ENCODE measurements at regions not wholly inside any gene's neighbourhood (a gene's known extent, or its start where the extent isn't known, plus 50 kb on each side); places are given as distances from the start of the nearest gene placed in this dataset.
"Not testable (repeated sequence)": the region's sequence is repeated elsewhere in the genome, so short reads cannot be mapped to it uniquely, and the experiment has no call there.

DNA sequence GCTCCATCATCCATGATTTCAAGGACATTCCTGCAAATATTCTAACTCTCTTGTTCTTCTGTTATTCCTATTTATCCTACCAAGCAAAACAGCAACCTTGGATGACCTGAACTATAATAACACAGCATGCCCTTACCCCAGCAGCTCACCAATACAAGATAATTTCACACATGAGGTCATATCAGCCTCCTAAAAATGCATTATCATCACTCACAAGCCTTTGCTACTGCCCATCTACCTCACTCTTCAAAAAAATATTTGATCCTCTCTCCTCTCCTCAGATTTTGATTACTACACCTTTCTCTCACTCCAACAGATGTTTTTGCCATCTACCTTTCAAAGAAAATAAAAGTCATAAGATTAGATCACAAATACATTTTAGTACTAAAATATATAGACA is 777.6 kb upstream of the NCAM2 start:
- DNase-seq, result no peak

DNA sequence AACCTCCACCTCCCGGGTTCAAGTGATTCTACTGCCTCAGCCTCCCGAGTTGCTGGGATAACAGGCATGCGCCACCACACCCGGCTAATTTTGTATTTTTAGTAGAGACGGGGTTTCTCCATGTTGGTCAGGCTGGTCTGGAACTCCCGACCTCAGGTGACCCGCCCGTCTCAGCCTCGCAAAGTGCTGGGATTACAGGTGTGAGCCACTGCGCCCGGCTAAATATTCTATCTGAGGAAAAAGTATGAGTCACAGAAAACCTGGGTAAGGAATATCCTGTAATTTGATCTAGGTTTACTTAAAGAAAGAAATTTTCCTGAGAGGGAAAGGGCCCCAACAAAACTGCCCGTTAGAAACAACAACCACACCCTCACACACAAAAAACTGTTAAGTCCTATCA is 776.2 kb upstream of the NCAM2 start:
- DNase-seq, result not testable (repeated sequence)

DNA sequence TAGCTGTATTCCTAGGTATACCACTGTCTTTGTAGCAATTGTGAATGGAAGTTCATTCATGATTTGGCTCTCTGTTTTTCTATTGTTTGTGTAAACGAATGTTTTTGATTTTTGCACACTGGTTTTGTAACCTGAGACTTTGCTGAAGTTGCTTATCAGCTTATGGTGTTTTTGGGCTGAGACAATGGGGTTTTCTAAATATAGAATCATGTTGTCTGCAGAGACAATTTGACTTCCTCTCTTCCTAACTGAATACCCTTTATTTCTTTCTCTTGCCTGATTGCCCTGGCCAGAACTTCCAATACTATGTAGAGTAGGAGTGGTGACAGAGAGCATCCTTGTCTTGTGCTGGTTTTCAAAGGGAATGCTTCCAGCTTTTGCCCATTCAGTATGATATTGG is 761.6 kb upstream of the NCAM2 start:
- not testable (repeated sequence) for DNase-seq

DNA sequence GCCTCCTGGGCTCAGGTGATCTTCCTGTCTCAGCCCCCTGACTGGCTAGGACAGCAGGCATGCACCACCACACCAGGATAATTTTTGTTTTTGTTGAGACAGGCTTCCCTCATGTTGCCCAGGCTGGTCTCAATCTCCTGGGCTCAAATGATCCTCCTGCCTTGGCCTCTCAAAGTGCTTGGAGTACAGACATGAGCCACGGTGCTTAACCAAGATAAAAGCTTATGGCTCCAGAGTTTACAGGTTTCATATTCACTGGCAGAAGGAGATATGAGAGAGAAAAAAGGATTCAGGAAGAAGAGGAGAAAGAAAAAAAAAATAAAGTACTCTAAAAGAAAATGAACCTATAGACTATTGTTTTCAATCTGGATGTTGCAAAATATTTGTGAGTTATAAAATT is 748.8 kb upstream of the NCAM2 start:
- DNase-seq, result no peak

DNA sequence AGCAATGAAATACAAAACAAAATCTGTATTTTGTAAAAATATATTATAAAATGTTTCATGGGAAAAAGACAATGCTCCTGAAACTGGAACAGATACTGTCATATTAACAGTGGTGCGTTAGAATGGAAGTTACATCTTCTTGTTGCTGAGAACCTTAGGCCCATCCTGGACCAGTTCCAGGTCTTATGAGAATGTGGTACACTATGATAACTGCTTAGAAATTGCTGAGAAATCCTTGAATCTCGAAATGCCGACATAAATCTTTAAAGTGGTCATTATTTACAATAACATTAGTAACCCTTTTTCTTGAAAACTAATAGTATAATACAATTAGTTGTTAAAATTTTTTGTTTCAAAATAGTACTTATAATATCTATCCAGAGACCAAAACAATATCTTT is 747.9 kb upstream of the NCAM2 start:
- no peak for DNase-seq

DNA sequence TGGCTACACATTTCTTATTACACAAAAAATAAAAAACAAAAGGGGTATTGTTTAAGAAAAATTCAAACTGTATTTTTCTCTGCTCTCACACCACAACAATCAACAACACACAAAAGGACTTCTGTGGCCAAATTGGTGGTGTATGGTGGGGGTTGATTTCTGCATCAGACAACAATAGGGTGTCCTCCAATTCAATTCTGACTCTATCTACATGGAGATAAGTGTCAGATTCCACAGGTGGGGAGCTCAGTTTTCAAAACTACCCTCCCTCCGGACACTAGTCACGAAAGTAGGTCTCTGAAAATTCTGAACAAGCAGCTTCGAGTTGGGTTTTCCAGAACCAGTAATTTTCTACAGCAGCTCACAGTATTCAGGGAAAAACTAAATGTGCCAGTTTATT is 744.9 kb upstream of the NCAM2 start:
- no peak for DNase-seq

DNA sequence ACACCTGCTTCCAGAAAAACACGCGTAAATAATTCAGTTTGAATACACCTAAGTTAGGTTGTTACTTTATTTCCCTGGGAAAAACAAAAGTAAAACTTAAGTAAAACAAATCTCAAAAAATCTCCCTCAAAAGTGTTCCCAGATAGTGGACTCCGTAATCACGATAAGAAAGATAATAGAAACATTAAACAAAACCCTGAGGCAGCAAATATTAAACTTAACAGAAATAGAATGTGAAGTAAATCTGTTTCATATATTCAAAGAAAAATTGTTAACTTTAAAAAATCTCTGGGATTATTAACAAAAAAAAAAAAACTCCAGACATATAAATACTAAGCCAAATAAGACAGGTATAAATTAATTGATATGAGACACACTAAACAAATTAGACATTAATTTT is 743.2 kb upstream of the NCAM2 start:
- DNase-seq, result no peak

DNA sequence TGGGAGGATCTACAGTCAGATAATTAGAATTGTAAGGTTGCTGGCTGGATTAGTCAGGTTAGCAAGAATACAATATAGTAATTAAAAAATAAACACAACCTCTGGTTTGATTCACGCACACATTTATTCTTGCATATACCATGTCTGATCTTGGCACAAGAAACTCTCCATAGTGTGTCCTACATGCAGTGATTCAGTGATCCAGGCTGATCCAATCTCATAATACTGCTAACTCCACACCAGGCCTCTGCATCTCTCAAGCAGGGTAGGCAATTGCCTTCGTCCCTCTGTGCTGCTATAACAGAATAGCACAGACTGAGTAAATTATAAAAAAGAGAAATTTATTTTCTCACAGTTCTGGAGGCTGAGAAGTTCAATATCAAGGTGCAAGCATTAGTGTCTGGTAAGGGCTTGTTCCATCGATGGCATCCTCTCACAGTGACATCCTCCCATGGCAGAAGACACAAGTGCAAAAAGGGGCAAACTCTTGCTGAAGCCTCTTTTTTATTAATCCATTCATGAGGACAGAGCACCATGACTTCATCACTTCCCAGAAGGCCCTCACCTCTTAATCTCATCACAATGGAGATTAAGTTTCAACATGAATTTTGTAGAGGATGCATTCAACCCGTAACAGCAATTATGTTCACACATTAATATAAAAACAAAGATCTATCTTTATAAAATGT is 741.0 kb upstream of the NCAM2 start:
- no peak for DNase-seq

DNA sequence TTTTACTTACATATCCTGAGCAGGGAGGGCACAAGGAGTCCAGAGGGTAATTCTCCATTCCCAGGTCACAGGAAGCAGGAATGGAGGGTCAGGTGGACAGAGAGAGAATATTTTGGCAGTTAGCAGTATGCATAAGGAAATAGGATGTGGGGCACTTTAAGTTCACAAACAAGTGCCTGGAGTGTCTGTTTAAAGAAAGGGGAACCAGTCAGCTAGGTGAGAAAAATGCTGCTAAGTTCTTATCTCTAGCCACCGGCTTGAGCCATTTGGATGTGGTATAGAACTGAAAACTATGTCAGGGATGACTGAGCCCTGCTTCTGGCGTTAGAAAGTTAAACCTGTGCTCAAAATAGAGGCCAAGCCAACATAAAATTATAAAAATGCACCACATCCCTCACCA is 739.7 kb upstream of the NCAM2 start:
- no peak for DNase-seq

DNA sequence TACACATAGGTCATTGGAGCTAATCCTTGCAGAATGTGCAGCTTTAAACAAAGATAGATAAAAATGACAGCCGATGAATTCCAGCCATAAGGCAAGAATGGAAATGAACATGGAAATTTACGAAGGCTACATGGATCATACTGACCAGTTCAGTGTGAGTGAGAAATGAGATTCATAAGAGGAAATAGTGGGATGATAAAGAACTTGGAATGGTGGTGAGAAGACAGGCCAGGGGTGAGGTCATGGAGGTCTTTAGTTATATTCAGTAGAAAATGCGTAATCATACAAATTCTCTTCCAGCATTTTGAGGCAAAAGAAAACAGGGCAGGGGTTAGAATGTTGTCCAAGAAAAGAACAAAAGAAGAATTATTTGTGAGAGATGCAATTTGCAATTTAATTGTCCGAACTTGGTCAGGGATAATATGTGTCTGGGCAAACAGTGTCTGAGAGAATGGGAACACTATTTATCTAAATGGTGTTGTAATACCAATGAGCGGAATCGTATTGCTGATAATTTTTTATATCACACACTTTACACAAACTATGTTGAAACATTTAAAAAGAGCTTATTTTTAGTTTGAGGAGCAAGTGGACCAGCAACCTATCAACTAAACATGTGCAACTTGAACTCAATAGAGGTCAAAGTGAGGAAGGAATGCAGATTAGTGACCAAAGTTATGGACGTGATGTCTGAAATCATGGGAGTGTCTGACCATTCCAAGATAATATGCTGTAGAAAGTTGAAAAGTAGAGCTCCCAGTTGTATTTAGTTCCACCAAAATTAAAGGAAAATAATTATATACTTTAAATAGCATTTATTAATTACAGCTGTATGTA is 739.0 kb upstream of the NCAM2 start:
- DNase-seq, result no peak

DNA sequence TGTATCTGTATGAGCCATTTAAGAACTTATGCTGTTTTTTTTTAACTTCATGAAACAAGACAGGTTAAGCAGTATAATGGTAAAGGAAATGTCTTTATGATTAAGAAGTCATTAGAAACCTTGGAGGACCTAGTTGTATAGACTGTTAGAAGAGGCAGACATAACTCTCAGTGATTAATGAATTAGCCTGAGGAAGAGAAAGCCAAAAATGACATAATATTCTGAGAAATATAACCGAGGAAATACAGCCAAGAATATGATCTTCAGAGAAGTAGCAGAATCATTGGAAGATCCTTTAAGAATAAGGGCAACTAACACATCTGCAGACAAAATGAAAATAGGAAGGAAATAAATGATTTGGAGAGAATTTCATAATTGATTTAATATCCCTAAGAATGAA is 738.1 kb upstream of the NCAM2 start:
- no peak for DNase-seq

DNA sequence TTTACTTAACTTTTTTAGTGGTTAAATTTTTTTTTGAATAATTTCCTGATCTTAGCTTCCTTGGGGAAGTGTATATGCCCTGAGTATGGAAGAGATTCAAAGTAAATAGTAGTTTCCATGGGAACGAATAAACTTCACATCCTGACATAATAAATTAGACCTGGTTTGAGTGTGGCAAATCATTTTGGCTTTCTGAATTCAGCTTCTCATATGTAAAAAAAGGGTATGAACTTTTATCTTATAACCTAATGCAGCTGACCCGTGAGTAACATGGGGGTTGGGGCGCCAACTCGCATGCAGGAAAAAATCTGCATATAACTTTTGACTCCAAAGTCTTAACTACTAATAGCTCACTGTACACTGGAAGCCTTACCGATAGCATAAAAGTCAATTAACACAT is 736.8 kb upstream of the NCAM2 start:
- DNase-seq, result no peak

DNA sequence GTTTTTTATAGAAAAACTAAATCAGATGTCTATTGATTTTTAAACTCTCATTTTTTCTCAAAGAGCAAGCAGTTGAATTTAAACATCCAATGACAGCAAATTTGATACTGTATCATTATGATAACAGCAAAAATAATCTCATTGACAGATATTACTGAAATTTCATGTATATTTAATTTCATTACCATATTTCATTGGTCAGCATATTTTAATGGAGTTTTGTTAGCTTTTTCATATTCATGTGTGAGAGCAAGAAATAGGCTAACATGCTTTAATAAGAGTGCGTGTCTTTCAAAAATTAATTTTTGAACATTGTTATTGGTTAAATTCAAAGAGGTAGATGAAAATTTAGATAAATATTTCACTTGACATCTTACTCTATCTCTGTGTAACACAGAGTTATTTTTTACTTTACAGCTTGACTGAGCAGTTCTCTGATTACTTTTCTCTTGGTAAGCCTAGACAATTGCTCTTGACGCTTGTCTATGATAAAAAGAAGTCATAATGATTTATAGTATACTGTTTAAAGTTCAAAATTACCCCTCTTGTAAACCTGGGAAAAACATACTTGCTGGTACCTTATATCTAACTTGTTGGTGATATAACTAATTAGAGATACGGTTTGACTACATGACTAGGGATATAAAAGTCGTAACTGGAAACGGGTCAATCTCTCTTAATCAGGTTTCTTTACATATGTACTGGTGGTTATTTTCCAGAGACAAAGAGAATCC is 732.3 kb upstream of the NCAM2 start:
- DNase-seq, result no peak

DNA sequence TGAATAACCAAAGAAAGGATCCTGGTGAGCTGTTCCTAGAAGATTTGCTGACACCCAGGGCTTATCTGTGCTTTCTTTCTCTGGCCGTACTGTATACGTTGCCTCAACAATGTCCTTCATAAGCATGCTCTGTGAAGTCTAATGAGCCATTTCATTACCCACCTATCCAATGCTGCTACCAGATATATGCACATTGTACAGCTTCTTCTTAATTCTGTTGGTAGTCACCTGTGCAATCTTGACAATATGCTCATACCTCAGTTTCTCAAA is 731.8 kb upstream of the NCAM2 start:
- DNase-seq, result no peak

DNA sequence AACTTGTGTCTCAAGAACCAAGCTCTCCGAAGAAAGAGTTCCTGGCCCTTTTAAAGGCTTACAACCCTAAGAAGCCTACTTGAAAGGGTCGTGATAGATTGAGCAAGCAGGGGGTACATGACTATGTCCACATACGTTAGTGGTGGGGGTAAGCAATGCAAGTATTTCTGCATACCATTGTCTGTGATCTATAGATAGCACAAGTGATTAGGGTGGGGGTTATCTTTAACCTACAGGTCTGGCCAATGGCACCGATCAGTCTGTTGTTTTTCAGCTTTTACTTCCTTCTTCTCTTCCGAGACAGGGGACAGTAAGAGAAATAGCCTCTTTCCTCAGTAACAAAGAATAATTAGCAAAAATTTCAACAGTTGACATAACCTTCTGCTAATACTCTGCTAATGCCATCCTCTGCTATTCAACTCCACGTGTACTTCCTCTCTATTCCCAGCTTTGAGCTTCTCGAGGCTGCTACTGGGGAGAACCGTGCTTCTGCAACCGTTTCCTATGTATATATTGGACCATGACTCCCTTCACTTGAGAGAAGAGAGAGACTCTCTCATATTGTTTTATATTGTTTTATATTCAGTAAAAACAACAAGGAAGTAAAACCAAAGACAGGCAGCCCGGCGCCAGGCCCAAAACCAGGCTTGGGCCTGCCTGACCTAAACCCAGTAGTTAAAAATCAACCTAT is 727.7 kb upstream of the NCAM2 start:
- DNase-seq, result no peak

DNA sequence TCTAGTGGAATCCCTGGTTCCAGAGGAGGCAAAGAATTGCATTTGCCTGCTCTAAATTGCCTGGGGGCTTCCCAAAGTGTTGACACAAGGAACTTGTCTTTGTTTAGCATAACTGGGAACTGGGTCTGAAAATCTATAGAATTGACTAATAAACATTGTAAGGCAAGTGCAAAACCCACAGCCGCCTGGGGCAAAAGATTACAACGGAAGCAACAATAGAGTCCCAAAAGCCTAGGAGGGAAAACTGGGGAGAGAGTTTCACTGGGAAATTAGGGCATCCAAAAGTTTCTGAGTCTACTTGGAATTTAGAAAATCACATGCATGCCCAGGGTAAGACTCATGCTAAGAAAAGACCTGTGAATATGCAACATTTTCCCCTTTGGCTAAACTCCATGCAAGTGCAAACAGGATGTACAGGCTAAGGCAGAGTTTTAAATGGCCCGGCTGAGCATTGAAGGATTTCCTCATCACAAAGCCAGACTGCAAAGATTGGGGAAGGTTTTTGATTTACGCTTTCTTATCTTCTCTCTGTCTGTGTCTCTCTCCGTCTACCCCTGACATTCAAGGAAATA is 725.3 kb upstream of the NCAM2 start:
- no peak for DNase-seq

DNA sequence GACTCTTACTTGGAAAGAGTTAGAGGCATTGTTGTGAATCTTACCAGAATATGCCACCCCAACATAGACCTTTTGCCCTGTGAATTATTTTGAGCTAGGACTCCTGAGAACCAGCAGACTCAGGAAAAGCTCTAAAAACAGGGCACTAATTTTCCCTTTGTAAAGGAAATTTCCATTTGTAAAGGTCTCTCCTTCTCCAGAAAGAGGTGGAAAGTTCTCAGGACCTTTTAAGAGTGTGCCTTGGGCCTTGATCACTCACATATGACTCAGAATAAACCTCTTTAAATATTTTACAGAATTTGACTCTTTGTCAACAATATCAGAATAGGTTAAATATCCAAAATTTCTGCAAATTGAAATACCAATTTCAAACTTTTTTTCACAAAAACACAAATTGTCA is 721.8 kb upstream of the NCAM2 start:
- no peak for DNase-seq

DNA sequence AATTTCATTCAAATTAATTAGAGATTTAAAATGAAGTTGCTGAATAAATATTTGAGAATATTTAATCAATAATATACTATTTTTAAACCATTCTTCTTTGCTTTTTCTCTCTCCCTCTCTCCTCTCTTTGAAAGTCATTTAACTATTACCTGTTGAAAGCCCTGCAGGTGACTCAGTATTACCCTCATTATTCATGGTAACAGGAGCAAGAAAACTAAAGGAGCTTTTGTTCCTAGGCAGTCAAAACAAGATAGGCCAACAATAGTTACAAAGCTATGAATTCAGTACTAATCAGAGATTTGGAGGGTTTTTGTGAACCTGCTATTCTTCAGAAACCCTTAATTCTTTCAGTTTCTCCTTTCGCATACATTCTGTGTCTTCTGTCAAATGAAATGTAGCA is 721.3 kb upstream of the NCAM2 start:
- no peak for DNase-seq

DNA sequence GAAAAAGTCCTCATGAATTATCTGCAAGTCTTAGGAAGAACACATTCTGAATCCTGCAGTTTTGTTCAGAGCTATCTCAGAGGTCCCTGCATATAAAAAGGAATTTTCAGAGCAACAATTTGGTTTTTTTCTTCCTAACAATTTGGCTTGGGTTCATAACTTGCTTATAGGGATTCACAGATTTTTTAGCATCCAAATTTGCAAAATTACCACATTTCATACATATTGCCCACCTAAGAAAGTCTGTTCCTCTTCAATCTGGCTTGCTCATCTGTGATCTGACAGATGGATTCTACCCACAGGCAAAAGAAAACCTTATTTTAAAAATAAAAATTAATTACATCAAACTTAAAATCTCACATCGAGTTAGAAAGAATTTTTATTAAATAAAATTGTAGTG is 714.4 kb upstream of the NCAM2 start:
- DNase-seq, result no peak

DNA sequence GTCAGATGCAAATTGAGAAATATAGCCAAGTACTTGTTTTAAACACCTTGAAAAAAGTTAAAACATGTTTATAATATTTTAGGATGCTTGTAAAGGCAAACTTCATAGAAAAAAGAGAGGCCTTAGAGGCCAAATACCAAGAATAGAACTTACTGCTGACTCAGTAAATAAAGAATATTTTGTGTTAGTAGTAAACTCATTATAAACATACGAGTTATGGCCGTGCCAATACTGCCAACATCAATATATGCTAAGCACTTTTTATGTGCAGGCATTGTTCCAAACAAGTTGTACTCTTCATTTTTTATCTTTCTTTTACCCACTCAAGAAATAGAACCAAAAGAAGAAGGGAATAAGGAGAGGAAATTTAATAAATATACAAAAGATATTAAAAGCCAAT is 705.9 kb upstream of the NCAM2 start:
- DNase-seq, result no peak

DNA sequence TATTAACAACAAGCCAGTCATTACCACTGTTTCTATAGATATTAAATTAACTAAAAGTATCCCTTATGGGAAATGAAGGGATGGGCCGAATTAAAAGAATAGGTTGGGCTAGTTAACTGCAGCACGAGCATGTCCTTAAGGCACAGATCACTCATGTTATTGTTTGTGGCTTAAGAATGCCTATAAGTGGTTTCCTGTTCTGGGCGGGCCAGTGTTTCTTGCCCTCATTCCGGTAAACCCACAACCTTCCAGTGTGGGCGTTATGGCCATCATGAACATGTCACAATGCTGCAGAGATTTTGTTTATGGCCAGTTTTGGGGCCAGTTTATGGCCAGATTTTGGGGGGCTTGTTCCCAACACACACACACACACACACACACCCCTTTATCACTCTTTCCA is 705.4 kb upstream of the NCAM2 start:
- DNase-seq, result not testable (repeated sequence)

DNA sequence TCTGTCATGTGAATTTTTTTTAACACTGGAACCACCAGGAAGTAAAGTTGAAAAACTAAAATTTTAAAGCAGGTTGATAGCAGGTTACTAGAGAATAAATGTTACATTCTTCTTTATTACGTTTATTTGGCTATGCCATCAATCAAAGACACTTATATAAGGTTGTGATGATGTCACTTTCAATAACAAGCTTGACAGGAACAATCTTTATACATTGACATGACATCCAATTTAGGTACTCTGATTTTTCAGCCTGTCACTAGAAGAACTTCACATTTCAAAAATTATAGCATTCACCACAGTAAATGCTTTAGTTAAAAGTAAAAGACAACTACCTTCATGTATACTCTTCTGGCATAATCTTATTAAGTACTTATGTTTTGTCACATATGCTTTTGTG is 696.8 kb upstream of the NCAM2 start:
- DNase-seq, result no peak

DNA sequence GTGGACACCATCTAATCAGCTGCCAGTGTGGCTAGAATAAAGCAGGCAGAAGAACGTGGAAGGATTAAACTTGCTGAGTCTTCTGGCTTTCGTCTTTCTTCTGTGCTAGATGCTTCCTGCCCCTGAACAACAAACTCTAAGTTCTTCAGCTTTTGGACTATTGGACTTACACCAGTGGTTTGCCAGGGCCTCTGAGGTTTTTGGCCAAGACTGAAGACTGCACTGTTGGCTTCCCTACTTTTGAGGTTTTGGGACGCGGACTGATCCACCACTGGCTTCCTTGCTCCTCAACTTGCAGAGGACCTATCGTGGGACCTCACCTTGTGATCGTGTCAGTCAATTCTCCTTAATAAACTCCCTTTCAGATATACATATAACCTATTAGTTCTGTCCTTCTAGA is 696.1 kb upstream of the NCAM2 start:
- no peak for DNase-seq

All from NCI-H1436 treated with DMSO at 0.1 percent for 48 hours (cell line).